GM06990 (cell line): ENCODE measurements at regions not wholly inside any gene's neighbourhood (a gene's known extent, or its start where the extent isn't known, plus 50 kb on each side); places are given as distances from the start of the nearest gene placed in this dataset.

Experiments
- DNase-seq: peaks from one replicate; pipeline ENCODE4 v3.0.0-alpha.2; 2011; ENCODE audit not compliant: insufficient read length; ENCODE audit errors: extremely low read depth
- H3K27me3 ChIP-seq: replicated peaks from 2 replicates; pipeline ENCODE4 v1.6.0; 2011; ENCODE audit warnings: low read length; ENCODE audit not compliant: control insufficient read depth, insufficient read depth
- H3K36me3 ChIP-seq: 2 replicates; pipeline ENCODE4 v1.5.1; 2011; ENCODE audit warnings: low read length; ENCODE audit not compliant: control insufficient read depth, insufficient read depth
- H3K4me3 ChIP-seq: replicated peaks from 2 replicates; pipeline ENCODE4 v1.5.1; 2011; ENCODE audit warnings: low read depth, mild to moderate bottlenecking, control low read depth, low read length
- TF ChIP-seq, protein P1 (sequence below): IDR thresholded peaks from 2 replicates; pipeline ENCODE4 v1.5.1; 2011; ENCODE audit warnings: low read length, control low read depth, mild to moderate bottlenecking, inconsistent platforms; ENCODE audit not compliant: insufficient read depth, poor library complexity, severe bottlenecking

DNA sequence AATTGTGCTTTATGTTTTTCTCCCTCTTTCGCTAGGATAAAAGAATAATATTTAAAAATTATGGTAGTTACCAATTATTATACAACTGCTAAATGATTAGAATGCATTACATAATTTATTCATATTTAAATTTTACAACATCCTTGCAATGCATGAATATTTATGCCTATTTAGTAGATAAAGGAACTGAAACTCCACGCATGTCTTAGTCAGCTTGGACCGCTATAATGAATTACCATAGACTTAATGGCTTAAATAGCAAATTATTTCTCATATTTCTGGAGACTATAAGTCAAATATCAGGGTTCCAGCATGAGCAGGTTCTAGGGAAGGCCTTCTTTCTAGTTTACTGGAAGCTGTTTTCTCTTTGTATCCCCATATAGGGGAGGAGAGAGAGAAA lies 1555.4 kb upstream of the ADGRL3 start:
- TF ChIP-seq, protein P1, sequence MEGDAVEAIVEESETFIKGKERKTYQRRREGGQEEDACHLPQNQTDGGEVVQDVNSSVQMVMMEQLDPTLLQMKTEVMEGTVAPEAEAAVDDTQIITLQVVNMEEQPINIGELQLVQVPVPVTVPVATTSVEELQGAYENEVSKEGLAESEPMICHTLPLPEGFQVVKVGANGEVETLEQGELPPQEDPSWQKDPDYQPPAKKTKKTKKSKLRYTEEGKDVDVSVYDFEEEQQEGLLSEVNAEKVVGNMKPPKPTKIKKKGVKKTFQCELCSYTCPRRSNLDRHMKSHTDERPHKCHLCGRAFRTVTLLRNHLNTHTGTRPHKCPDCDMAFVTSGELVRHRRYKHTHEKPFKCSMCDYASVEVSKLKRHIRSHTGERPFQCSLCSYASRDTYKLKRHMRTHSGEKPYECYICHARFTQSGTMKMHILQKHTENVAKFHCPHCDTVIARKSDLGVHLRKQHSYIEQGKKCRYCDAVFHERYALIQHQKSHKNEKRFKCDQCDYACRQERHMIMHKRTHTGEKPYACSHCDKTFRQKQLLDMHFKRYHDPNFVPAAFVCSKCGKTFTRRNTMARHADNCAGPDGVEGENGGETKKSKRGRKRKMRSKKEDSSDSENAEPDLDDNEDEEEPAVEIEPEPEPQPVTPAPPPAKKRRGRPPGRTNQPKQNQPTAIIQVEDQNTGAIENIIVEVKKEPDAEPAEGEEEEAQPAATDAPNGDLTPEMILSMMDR = no peak
- no peaks in the 10 kb centered on the region for H3K36me3 ChIP-seq
- DNase-seq = no peak
- H3K27me3 ChIP-seq = no peaks in the 10 kb centered on the region
- H3K4me3 ChIP-seq = no peak overlapping the region

- no peak overlapping the region for H3K4me3 ChIP-seq
- TF ChIP-seq, protein P1 = no peak
- DNase-seq = no peak
- H3K36me3 ChIP-seq = no peaks in the 10 kb centered on the region
- H3K27me3 ChIP-seq = no peaks in the 10 kb centered on the region
Measured at GRCh38 chr4:59646082-59646481, 1554.0 kb upstream of the ADGRL3 start.

DNA sequence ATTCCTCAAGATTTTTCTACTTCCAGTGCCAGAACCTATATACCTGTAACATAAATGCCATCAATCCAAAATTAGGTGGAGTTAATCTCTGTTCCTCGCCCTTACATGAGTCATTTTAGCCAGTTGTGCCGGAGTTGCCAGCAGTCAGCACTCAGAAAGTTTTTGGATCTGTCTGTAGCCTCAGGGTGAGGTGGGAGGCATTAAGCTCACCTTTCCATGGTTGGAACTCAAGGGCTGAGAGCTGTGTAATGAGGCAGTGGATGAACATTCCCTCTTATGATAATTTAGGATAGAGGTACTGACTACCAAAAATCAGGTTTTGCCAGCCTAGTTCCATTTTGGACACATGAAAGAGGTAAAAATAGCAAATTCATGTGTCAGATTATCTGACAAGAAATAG lies 1553.1 kb upstream of the ADGRL3 start:
- DNase-seq = no peak

DNA sequence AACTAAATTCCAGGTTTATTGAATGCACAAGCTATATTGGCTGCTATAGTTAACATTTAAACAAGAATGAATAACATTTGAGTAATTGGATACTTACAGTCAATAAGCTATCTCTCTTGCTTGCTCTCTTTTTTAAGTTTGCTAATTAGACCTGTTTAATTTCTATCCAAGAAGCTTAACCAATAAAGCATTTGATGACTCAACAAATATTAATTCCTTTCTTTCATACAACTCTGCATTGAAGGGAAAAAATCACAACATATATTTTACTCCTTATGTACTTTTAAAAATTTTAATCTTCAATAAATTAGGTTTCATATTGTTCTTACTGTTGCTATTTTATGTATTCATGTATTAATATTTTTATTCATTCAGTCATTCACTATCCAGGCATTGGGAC lies 1552.6 kb upstream of the ADGRL3 start:
- DNase-seq = no peak
- H3K27me3 ChIP-seq = no peaks in the 10 kb centered on the region
- TF ChIP-seq, protein P1 = no peak

More for the DNA sequence above, 1553.1 kb upstream of the ADGRL3 start:
- Histone ChIP-seq H3K4me3 (no peak overlapping the region), H3K36me3 (no peaks in the 10 kb centered on the region), H3K27me3 (no peaks in the 10 kb centered on the region)
- TF ChIP-seq, protein P1 = no peak

GRCh38 chr4:59650861-59651260 lies 1549.3 kb upstream of the ADGRL3 start:
- Histone ChIP-seq H3K36me3 (no peaks in the 10 kb centered on the region), H3K4me3 (no peak overlapping the region), H3K27me3 (no peaks in the 10 kb centered on the region)
- TF ChIP-seq, protein P1 = no peak
- DNase-seq = no peak

More for the DNA sequence above, 1552.6 kb upstream of the ADGRL3 start:
- no peaks in the 10 kb centered on the region for H3K36me3 ChIP-seq
- H3K4me3 ChIP-seq = no peak overlapping the region

GRCh38 chr4:59655996-59656395 lies 1544.1 kb upstream of the ADGRL3 start:
- no peaks in the 10 kb centered on the region for H3K27me3 ChIP-seq
- H3K4me3 ChIP-seq = no peak overlapping the region
- no peaks in the 10 kb centered on the region for H3K36me3 ChIP-seq
- no peak for DNase-seq
- TF ChIP-seq, protein P1 = no peak
